GM18951 (cell line): ENCODE measurements at regions not wholly inside any gene's neighbourhood (a gene's known extent, or its start where the extent isn't known, plus 50 kb on each side); places are given as distances from the start of the nearest gene placed in this dataset.

ENCODE experiments used
- POLR2A ChIP-seq: IDR thresholded peaks from 4 replicates; pipeline ENCODE4 v1.6.1; 2011; ENCODE audit warnings: mild to moderate bottlenecking; ENCODE audit not compliant: insufficient read length, insufficient read depth; ENCODE audit errors: extremely low read depth
- in situ Hi-C: fragments of 300-500 bp; cut with MboI; formaldehyde crosslinking; loops from one replicate; pipeline ENCODE4 v1.12.0; 2022; ENCODE audit warnings: low sequenced_read_pairs, mixed read lengths, inconsistent platforms; ENCODE audit not compliant: unreplicated experiment

DNA sequence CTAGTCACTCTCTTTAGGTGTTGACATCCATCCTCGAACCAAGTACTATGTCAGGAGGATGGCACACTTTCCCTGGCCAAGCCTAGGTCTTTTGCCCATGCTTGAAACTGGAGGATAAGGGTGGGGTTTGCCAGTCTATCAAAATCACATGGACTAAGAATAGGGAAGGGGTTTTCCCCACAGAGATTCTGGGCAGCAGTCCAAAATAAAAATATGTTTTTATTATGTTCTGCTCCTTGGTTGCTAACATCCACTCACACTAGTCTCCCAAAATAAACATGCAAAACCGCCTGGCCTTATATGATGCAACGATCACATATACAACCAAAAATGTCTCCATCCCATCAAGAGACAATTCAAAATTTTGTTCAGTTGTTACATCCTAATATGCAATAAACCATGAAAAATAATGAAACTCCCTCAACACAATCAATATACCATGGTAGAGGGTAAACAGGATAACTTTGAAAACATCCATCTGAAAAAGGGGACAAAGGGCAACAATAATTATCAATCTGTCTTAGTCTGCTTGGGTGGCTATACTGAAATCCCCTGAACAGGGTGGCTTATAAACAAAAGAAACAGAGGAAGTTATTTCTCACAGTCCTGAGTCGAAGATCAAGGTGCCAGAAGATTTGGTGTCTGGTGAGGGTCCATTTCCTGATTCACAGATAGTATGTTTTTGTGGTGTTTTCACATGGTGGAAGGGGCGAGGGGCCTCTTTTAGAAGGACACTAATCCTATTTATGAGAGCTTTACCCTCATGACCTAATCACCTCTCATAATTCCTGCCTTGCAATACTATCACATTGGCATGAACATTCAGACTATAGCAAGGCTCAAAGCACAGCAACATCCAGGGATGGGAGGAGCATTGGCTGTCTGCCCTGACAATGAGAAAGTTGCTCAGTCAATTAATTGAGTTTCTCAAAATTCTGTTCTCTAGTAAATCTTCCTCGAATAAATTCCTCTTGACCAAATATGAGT, 159.3 kb downstream of the ETV1 start:
- TF ChIP-seq POLR2A: no peak
- in situ Hi-C loops: no loop called here

DNA sequence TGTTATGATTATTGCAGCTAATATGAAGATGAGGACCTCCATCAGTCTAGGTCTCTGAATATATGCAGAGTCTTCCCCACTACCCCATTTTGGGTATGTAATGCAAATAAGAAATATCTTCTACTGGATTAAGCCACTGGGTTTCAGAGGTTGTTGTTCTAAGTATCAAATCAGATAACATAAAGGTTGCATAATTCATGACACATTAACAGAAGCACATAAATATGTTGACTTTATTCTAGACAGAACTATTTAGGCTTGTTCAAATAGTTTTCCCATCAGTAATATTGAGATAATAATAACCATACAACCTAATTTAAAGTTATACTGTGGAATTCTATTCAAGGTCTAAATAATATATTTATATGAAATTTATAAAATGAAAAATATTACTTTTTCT, 157.1 kb downstream of the ETV1 start:
- TF ChIP-seq POLR2A: no peak
- in situ Hi-C loops: no loop called here

DNA sequence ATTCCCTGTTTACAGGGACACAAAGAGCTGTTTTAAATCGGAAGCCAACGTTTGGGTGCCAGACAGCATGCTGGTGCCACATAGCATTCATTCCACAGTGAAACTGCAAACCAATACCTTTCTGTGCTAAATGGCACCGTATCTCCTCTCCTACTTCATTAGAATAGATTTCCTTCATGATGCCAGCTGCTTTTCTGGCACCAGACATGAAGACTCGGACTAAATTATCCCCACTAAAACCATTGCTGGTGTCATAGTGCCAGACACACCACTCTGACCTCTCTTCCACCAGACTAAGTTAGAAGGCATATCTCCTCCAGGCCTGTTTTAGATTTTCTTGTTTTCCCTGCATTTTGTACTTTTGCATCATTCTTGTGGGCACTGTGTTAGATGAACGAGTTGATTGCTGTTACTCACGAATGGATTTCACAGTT, 155.1 kb downstream of the ETV1 start:
- in situ Hi-C loops: no loop called here
- TF ChIP-seq POLR2A: no peak

DNA sequence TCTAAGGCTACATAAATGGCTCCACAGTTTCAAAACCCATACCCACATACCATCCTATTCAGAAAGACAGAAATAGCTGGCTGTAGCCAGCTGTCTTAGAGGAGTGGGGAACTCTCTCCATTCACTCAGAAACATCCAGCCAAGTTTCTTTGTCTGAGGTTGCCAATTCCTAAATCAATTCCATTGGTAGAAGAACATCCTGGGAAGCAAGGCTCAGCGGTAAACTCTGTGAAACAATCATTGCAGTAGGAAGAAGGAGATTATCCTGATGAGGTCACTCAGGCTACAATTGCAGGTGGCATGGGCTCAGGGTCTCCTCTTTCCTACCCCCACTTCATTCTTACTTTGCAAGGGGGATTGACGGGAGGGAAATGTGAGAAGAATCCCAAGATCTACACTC, 154.0 kb downstream of the ETV1 start:
- TF ChIP-seq POLR2A: no peak
- in situ Hi-C loops: no loop called here

DNA sequence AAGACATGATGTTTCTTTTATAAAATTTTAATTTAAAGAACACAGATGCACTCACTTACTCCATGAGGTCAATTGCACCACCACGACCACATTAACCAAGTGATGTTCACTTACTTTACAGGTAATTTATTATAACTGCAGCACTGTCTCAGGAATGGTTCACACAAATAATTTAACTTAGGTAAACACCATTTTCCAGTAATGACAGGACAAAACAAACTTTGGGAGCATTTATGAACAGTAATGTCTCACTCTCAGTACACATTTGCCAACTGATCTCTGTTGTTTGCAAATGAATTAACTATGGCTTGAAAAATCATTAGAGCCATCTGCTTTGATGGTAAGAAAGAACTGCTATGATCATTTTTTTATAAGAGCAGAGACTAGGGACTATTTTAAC, 150.4 kb downstream of the ETV1 start:
- TF ChIP-seq POLR2A: no peak
- in situ Hi-C loops: no loop called here
